WTC11 (cell line): ENCODE measurements at regions not wholly inside any gene's neighbourhood (a gene's known extent, or its start where the extent isn't known, plus 50 kb on each side); places are given as distances from the start of the nearest gene placed in this dataset.

Experiments
- ATAC-seq: fragments of 200-7000 bp; cut with Tn5 transposase; 2 replicates; pipeline ENCODE4 v1.10.0; 2021; ENCODE audit warnings: mild to moderate bottlenecking, moderate library complexity
- CTCF ChIA-PET: fragments of 300-600 bp; sonication (Branson Sonifier 250); formaldehyde crosslinking; loops from one replicate; lab custom pipeline; 2021; ENCODE audit warnings: antibody characterized with exemption; lab: Charles Lee
- POLR2A ChIA-PET: fragments of 350-600 bp; sonication (Branson Sonifier 250); formaldehyde crosslinking; loops from one replicate; lab custom pipeline; 2021; ENCODE audit warnings: antibody characterized with exemption; lab: Charles Lee
- DNase-seq: peaks from one replicate; pipeline ENCODE4 v3.0.0; 2021; ENCODE audit warnings: low spot score
- H3K27ac Mint-ChIP-seq: 2 replicates; pipeline ENCODE4 v1.8.0; 2021; ENCODE audit warnings: mixed read lengths
- H3K27me3 Mint-ChIP-seq: 2 replicates; pipeline ENCODE4 v1.8.0; 2021; ENCODE audit warnings: low read depth, mild to moderate bottlenecking, moderate library complexity, mixed read lengths
- H3K36me3 Mint-ChIP-seq: 2 replicates; pipeline ENCODE4 v1.8.0; 2021; ENCODE audit warnings: mixed read lengths
- H3K4me1 Mint-ChIP-seq: 2 replicates; pipeline ENCODE4 v1.8.0; 2022; ENCODE audit warnings: mixed read lengths
- H3K4me3 Mint-ChIP-seq: 2 replicates; pipeline ENCODE4 v1.8.0; 2021; ENCODE audit warnings: mild to moderate bottlenecking, moderate library complexity, mixed read lengths
- H3K9me3 Mint-ChIP-seq: 2 replicates; pipeline ENCODE4 v1.8.0; 2021; ENCODE audit warnings: mixed read lengths
- AR ChIP-seq: fragments of 250-450 bp; sonication (Bioruptor Pico); IDR thresholded peaks from 2 replicates; pipeline ENCODE4 v1.9.0; 2021; ENCODE audit warnings: mild to moderate bottlenecking
- CBFB ChIP-seq: sonication (generic); formaldehyde crosslinking; IDR thresholded peaks from 2 replicates; pipeline ENCODE4 v1.8.1; 2022; ENCODE audit warnings: mild to moderate bottlenecking, low read depth, missing genetic modification reagents
- ETV6 ChIP-seq: sonication (generic); formaldehyde crosslinking; IDR thresholded peaks from 2 replicates; pipeline ENCODE4 v1.8.1; 2022; ENCODE audit warnings: mild to moderate bottlenecking, missing genetic modification reagents
- GABPB1 ChIP-seq: sonication (generic); formaldehyde crosslinking; IDR thresholded peaks from 2 replicates; pipeline ENCODE4 v1.8.1; 2023; ENCODE audit warnings: mild to moderate bottlenecking, missing genetic modification reagents
- GTF2I ChIP-seq: fragments of 250-450 bp; sonication (Bioruptor Pico); conservative IDR thresholded peaks from 2 replicates; pipeline ENCODE4 v1.4.0; 2021; ENCODE audit warnings: mild to moderate bottlenecking
- JAZF1 ChIP-seq: fragments of 250-450 bp; sonication (Bioruptor Pico); IDR thresholded peaks from 2 replicates; pipeline ENCODE4 v1.9.0; 2021; ENCODE audit warnings: moderate library complexity, mild to moderate bottlenecking, inconsistent platforms
- MLX ChIP-seq: sonication (generic); formaldehyde crosslinking; IDR thresholded peaks from 2 replicates; pipeline ENCODE4 v1.8.1; 2023; ENCODE audit warnings: mild to moderate bottlenecking, missing genetic modification reagents, moderate library complexity
- NFATC4 ChIP-seq: fragments of 250-450 bp; sonication (Bioruptor Pico); IDR thresholded peaks from 2 replicates; pipeline ENCODE4 v1.9.0; 2021; ENCODE audit warnings: mild to moderate bottlenecking
- NR1H2 ChIP-seq: sonication (generic); formaldehyde crosslinking; IDR thresholded peaks from 2 replicates; pipeline ENCODE4 v1.9.0; 2021; ENCODE audit warnings: mild to moderate bottlenecking, moderate library complexity, missing genetic modification reagents
- NR2C2 ChIP-seq: sonication (generic); formaldehyde crosslinking; IDR thresholded peaks from 2 replicates; pipeline ENCODE4 v1.8.0; 2022; ENCODE audit warnings: mild to moderate bottlenecking, missing genetic modification reagents
- OVOL2 ChIP-seq: fragments of 250-450 bp; sonication (Bioruptor Pico); IDR thresholded peaks from 2 replicates; pipeline ENCODE4 v1.9.0; 2021; ENCODE audit warnings: mild to moderate bottlenecking, borderline replicate concordance
- RELA ChIP-seq: sonication (generic); formaldehyde crosslinking; IDR thresholded peaks from 2 replicates; pipeline ENCODE4 v1.8.1; 2022; ENCODE audit warnings: missing genetic modification reagents, mild to moderate bottlenecking, borderline replicate concordance
- SMAD3 ChIP-seq: sonication (generic); formaldehyde crosslinking; IDR thresholded peaks from 2 replicates; pipeline ENCODE4 v1.8.0; 2022; ENCODE audit warnings: missing genetic modification reagents, mild to moderate bottlenecking, borderline replicate concordance
- ZBTB21 ChIP-seq: sonication (generic); formaldehyde crosslinking; IDR thresholded peaks from 2 replicates; pipeline ENCODE4 v1.8.1; 2023; ENCODE audit warnings: mild to moderate bottlenecking, missing genetic modification reagents, borderline replicate concordance
- ZBTB43 ChIP-seq: sonication (generic); formaldehyde crosslinking; IDR thresholded peaks from 2 replicates; pipeline ENCODE4 v1.8.1; 2023; ENCODE audit warnings: mild to moderate bottlenecking, missing genetic modification reagents
- ZNF121 ChIP-seq: sonication (generic); formaldehyde crosslinking; IDR thresholded peaks from 2 replicates; pipeline ENCODE4 v1.8.0; 2023; ENCODE audit warnings: missing genetic modification reagents
- ZNF138 ChIP-seq: sonication (generic); formaldehyde crosslinking; conservative IDR thresholded peaks from 2 replicates; pipeline ENCODE4 v1.8.1; 2022; ENCODE audit warnings: mild to moderate bottlenecking, moderate library complexity, missing genetic modification reagents
- ZNF281 ChIP-seq: sonication (generic); formaldehyde crosslinking; IDR thresholded peaks from 2 replicates; pipeline ENCODE4 v1.8.0; 2023; ENCODE audit warnings: mild to moderate bottlenecking, missing genetic modification reagents
- ZNF416 ChIP-seq: fragments of 250-450 bp; sonication (Bioruptor Pico); IDR thresholded peaks from 2 replicates; pipeline ENCODE4 v1.9.0; 2021; ENCODE audit warnings: mild to moderate bottlenecking, inconsistent platforms
- ZNF423 ChIP-seq: fragments of 250-450 bp; sonication (Bioruptor Pico); IDR thresholded peaks from 2 replicates; pipeline ENCODE4 v2.1.2; 2022; ENCODE audit warnings: mild to moderate bottlenecking, moderate library complexity
- ZNF532 ChIP-seq: fragments of 250-450 bp; sonication (Bioruptor Pico); IDR thresholded peaks from 2 replicates; pipeline ENCODE4 v1.9.0; 2021; ENCODE audit warnings: mild to moderate bottlenecking, borderline replicate concordance

GRCh38 chr12:88393017-88393767, 187.1 kb downstream of the KITLG start:
- POLR2A ChIA-PET = no interaction called here
- Mint-ChIP-seq H3K36me3 (no peaks in the 10 kb centered on the region), H3K4me3 (no peak overlapping the region), H3K27me3 (no peaks in the 10 kb centered on the region), H3K27ac (no peak overlapping the region), H3K4me1 (no peaks in the 10 kb centered on the region; the same call in 1 of the 2 replicates), H3K9me3 (no peaks in the 10 kb centered on the region)
- DNase-seq (peak; percentile 18), ATAC-seq (peak; percentile 99)
- TF ChIP-seq ZBTB21 (CRISPR knock-in tag) (no peak), ZNF138 (CRISPR knock-in tag) (no peak), ZNF121 (CRISPR knock-in tag) (no peak)
- CTCF ChIA-PET = interaction anchor here (0.6 to 1.4 kb wide), 16 partner anchors 17 to 576 kb away, joined by 3 to 8 read pairs (median 4); partner anchors contain the start of genes CEP290 and TMTC3

GRCh38 chr12:88398031-88398430, 182.2 kb downstream of the KITLG start:
- ChIA-PET CTCF (no interaction called here), POLR2A (no interaction called here)
- H3K4me1 Mint-ChIP-seq = no peaks in the 10 kb centered on the region; the same call in 1 of the 2 replicates
- no peak overlapping the region for H3K4me3 Mint-ChIP-seq
- no peaks in the 10 kb centered on the region for H3K27me3 Mint-ChIP-seq
- DNase-seq (no peak), ATAC-seq (no peak)
- no peaks in the 10 kb centered on the region for H3K36me3 Mint-ChIP-seq
- no peak for TF ChIP-seq NR2C2 (CRISPR knock-in tag)
- no peak for TF ChIP-seq AR (CRISPR knock-in tag)
- no peak for TF ChIP-seq ZNF532 (CRISPR knock-in tag)
- H3K27ac Mint-ChIP-seq = no peak overlapping the region
- peaks cover 3% of the 10 kb centered on the region; the same call in 1 of the 2 replicates for H3K9me3 Mint-ChIP-seq

GRCh38 chr12:88399811-88400210, 180.5 kb downstream of the KITLG start:
- H3K4me1 Mint-ChIP-seq = no peaks in the 10 kb centered on the region
- no peak overlapping the region for H3K27ac Mint-ChIP-seq
- no peak for ATAC-seq
- H3K9me3 Mint-ChIP-seq = peaks cover 3% of the 10 kb centered on the region; the same call in 1 of the 2 replicates
- no peak overlapping the region for H3K4me3 Mint-ChIP-seq
- no peak for DNase-seq
- H3K36me3 Mint-ChIP-seq = no peaks in the 10 kb centered on the region
- no peaks in the 10 kb centered on the region for H3K27me3 Mint-ChIP-seq
- ChIA-PET POLR2A (no interaction called here), CTCF (no interaction called here)
- TF ChIP-seq NR1H2 (CRISPR knock-in tag) = no peak
- TF ChIP-seq JAZF1 = no peak
- TF ChIP-seq NFATC4 = no peak
- TF ChIP-seq GTF2I (CRISPR knock-in tag) = no peak
- TF ChIP-seq OVOL2 (CRISPR knock-in tag) = no peak
- no peak for TF ChIP-seq GABPB1 (CRISPR knock-in tag)
- no peak for TF ChIP-seq ETV6 (CRISPR knock-in tag)
- no peak for TF ChIP-seq SMAD3 (CRISPR knock-in tag)
- no peak for TF ChIP-seq ZNF416 (CRISPR knock-in tag)
- TF ChIP-seq CBFB (CRISPR knock-in tag) = no peak
- no peak for TF ChIP-seq ZNF423 (CRISPR knock-in tag)
- no peak for TF ChIP-seq ZBTB43 (CRISPR knock-in tag)
- no peak for TF ChIP-seq MLX (CRISPR knock-in tag)
- no peak for TF ChIP-seq RELA (CRISPR knock-in tag)
- TF ChIP-seq ZNF281 (CRISPR knock-in tag) = no peak
